ENCODE measurements at regions not wholly inside any gene's neighbourhood (a gene's known extent, or its start where the extent isn't known, plus 50 kb on each side); places are given as distances from the start of the nearest gene placed in this dataset.

DNA sequence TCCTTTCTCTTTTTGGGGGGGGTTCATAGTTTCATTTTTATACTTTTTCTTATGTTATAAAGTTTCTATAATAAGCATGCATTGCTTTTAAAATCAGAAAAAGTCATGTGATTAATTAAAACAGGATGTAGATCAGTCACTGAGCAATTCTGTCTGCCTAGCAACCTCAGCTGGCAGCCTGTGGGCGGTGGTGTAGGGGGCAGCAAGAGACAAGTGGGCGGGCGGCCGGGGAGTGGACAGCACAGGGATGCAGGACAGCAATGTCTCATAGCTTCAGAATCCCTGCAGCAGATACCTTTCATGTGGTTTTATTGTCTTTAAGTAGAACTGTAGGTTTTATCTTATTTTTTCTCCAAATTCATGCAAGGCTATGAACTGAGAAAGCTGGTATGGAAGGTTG, 101.9 kb upstream of the S1PR3 start:
- H3K4me3 Mint-ChIP-seq (ENCODE audit: unreplicated experiment): no peak overlapping the region
- H3K27ac Mint-ChIP-seq (ENCODE audit: unreplicated experiment): no peak overlapping the region
- TF ChIP-seq, protein P1, sequence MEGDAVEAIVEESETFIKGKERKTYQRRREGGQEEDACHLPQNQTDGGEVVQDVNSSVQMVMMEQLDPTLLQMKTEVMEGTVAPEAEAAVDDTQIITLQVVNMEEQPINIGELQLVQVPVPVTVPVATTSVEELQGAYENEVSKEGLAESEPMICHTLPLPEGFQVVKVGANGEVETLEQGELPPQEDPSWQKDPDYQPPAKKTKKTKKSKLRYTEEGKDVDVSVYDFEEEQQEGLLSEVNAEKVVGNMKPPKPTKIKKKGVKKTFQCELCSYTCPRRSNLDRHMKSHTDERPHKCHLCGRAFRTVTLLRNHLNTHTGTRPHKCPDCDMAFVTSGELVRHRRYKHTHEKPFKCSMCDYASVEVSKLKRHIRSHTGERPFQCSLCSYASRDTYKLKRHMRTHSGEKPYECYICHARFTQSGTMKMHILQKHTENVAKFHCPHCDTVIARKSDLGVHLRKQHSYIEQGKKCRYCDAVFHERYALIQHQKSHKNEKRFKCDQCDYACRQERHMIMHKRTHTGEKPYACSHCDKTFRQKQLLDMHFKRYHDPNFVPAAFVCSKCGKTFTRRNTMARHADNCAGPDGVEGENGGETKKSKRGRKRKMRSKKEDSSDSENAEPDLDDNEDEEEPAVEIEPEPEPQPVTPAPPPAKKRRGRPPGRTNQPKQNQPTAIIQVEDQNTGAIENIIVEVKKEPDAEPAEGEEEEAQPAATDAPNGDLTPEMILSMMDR (IDR thresholded peaks at IDR 0.05; ENCODE audit: insufficient read depth in 1 of 2, low read depth in 1 of 2, low read length in 1 of 2, severe bottlenecking in 1 of 2, unreplicated experiment in 1 of 2): no peak
- CTCF ChIA-PET: no interaction called here
- no peaks in the 10 kb centered on the region for H3K4me1 Mint-ChIP-seq (ENCODE audit: low read depth, unreplicated experiment)
- no TSS peak for BruUV-seq (replicated peaks)
- peaks cover 4% of the 10 kb centered on the region for H3K9me3 Mint-ChIP-seq (ENCODE audit: unreplicated experiment)
- intact Hi-C loops (cut with micrococcal nuclease; ENCODE audit: unreplicated experiment): loop anchor here (5.0 kb wide), 1 partner anchor 113 kb away; no protein-coding TSS in a partner anchor
- no peaks in the 10 kb centered on the region for H3K36me3 ChIP-seq (ENCODE audit: control insufficient read depth, insufficient read depth, low read length)
- H3K9me3 ChIP-seq: no peaks in the 10 kb centered on the region
- POLR2A ChIA-PET: no interaction called here
- no peaks in the 10 kb centered on the region for H3K27me3 ChIP-seq (replicated peaks; ENCODE audit: control insufficient read depth, insufficient read depth, low read length)
- H3K36me3 Mint-ChIP-seq (ENCODE audit: insufficient read depth, unreplicated experiment): no peaks in the 10 kb centered on the region
- no peak overlapping the region for H3K4me3 ChIP-seq (ENCODE audit: low read depth, low read length)
- no peaks in the 10 kb centered on the region for H3K4me1 ChIP-seq
- peaks cover under 1% of the 10 kb centered on the region for H3K27me3 Mint-ChIP-seq (ENCODE audit: insufficient read depth, unreplicated experiment)
- DNase-seq: no peak

DNA sequence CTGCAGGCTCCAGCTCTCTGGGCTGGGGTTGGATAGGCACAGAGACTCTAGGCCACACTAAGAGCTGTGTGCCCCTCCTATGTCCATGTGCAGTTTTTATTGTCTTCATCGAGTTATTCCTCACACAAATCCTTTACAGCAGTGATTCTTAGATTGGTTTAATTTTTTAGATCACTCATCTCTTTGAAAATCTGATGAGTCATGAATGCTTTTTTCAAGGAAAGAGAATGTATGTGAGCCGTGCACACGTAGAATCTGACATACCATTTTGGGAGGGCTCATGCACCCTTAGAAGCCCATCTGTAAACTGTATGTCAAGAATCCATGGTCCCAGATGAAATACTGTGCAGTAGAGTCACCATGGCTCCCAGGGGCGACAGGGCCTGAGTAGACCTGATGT, 100.7 kb upstream of the S1PR3 start:
- Histone ChIP-seq H3K27me3 (replicated peaks; ENCODE audit: control insufficient read depth, insufficient read depth, low read length) (no peaks in the 10 kb centered on the region), H3K9me3 (no peaks in the 10 kb centered on the region), H3K4me3 (ENCODE audit: low read depth, low read length) (no peak overlapping the region), H3K36me3 (ENCODE audit: control insufficient read depth, insufficient read depth, low read length) (no peaks in the 10 kb centered on the region), H3K4me1 (no peaks in the 10 kb centered on the region)
- Mint-ChIP-seq H3K36me3 (ENCODE audit: insufficient read depth, unreplicated experiment) (no peaks in the 10 kb centered on the region), H3K27ac (ENCODE audit: unreplicated experiment) (no peak overlapping the region), H3K27me3 (ENCODE audit: insufficient read depth, unreplicated experiment) (no peaks in the 10 kb centered on the region), H3K4me3 (ENCODE audit: unreplicated experiment) (no peak overlapping the region), H3K4me1 (ENCODE audit: low read depth, unreplicated experiment) (no peaks in the 10 kb centered on the region), H3K9me3 (ENCODE audit: unreplicated experiment) (no peaks in the 10 kb centered on the region)
- TF ChIP-seq, protein P1 (IDR thresholded peaks at IDR 0.05; ENCODE audit: insufficient read depth in 1 of 2, low read depth in 1 of 2, low read length in 1 of 2, severe bottlenecking in 1 of 2, unreplicated experiment in 1 of 2): no peak
- DNase-seq: no peak
- ChIA-PET CTCF (no interaction called here), POLR2A (no interaction called here)
- intact Hi-C loops (cut with micrococcal nuclease; ENCODE audit: unreplicated experiment): no loop called here
- no TSS peak for BruUV-seq (replicated peaks)

DNA sequence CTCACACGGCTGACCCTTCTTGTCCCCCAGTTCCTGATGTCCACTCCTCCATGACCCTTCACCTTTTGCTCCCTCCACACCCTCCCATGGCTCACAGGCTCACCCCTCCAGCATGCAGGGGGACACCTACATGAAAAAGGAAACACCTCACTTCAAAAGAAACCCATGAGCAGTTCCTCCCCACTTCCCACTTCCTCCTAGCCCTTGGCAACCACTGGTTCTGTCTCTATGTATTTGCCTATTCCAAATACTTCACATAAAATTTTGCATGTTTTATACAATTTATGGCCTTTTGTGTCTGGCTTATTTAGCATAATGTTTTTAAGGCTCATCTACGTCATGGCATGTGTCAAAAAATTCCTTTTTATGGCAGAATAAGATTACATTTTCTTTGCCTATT, 100.2 kb upstream of the S1PR3 start:
- ChIA-PET CTCF (no interaction called here), POLR2A (no interaction called here)
- Histone ChIP-seq H3K4me1 (no peaks in the 10 kb centered on the region), H3K4me3 (ENCODE audit: low read depth, low read length) (no peak overlapping the region), H3K36me3 (ENCODE audit: control insufficient read depth, insufficient read depth, low read length) (no peaks in the 10 kb centered on the region), H3K9me3 (no peaks in the 10 kb centered on the region), H3K27me3 (replicated peaks; ENCODE audit: control insufficient read depth, insufficient read depth, low read length) (no peaks in the 10 kb centered on the region)
- Mint-ChIP-seq H3K27me3 (ENCODE audit: insufficient read depth, unreplicated experiment) (no peaks in the 10 kb centered on the region), H3K9me3 (ENCODE audit: unreplicated experiment) (no peaks in the 10 kb centered on the region), H3K36me3 (ENCODE audit: insufficient read depth, unreplicated experiment) (no peaks in the 10 kb centered on the region), H3K4me3 (ENCODE audit: unreplicated experiment) (no peak overlapping the region), H3K27ac (ENCODE audit: unreplicated experiment) (no peak overlapping the region), H3K4me1 (ENCODE audit: low read depth, unreplicated experiment) (no peaks in the 10 kb centered on the region)
- DNase-seq: no peak
- TF ChIP-seq, protein P1 (IDR thresholded peaks at IDR 0.05; ENCODE audit: insufficient read depth in 1 of 2, low read depth in 1 of 2, low read length in 1 of 2, severe bottlenecking in 1 of 2, unreplicated experiment in 1 of 2): no peak
- intact Hi-C loops (cut with micrococcal nuclease; ENCODE audit: unreplicated experiment): no loop called here
- no TSS peak for BruUV-seq (replicated peaks)

Measured in Caco-2 (cell line).